Endothelial cell of umbilical vein (primary cell): ENCODE measurements at regions not wholly inside any gene's neighbourhood (a gene's known extent, or its start where the extent isn't known, plus 50 kb on each side); places are given as distances from the start of the nearest gene placed in this dataset. TPM values are rescaled to one million over a fixed set of nuclear protein-coding genes. Genes with fewer than 3 reads are reported as not detected.
"Not testable (repeated sequence)": the region's sequence is repeated elsewhere in the genome, so short reads cannot be mapped to it uniquely, and the experiment has no call there.

Source experiments
- BruUV-seq: library from RNA; stranded (reverse); fragments of 400-500 nt; replicated peaks from 2 replicates; lab custom pipeline; 2021; lab: Mats Ljungman, UMichigan
- CTCF ChIA-PET: fragments of 300-600, 350-600 bp; sonication (Branson Sonifier 250); formaldehyde crosslinking; loops from one replicate; lab custom pipeline; 2021; ENCODE audit warnings: antibody characterized with exemption, inconsistent platforms; lab: Charles Lee
- POLR2A ChIA-PET: fragments of 300-600, 350-600 bp; sonication (Branson Sonifier 250); formaldehyde crosslinking; loops from one replicate; lab custom pipeline; 2021; ENCODE audit warnings: antibody characterized with exemption, inconsistent platforms; lab: Charles Lee
- DNase-seq: peaks from one replicate; pipeline ENCODE4 v3.0.0-alpha.2; 2011; ENCODE audit warnings: low read depth, low spot score
- FAIRE-seq: peaks from 2 replicates; lab custom pipeline; 2011; peaks lifted over from hg19 to GRCh38; lab: Jason Lieb, UNC
- H2AFZ ChIP-seq: 2 replicates; pipeline ENCODE4 v1.6.0; 2012; ENCODE audit warnings: low read depth, low read length, control low read depth, inconsistent platforms
- H3K27ac ChIP-seq: 2 replicates; pipeline ENCODE4 v1.5.1; 2011; ENCODE audit warnings: low read depth, mild to moderate bottlenecking, control low read depth, low read length, moderate library complexity; ENCODE audit not compliant: insufficient read depth
- H3K27me3 ChIP-seq, 2 experiments: 2 replicates each; pipeline versions ENCODE4 v1.6.0 to v1.6.1; 2011; ENCODE audit warnings: low read length in 2 of 2, mixed read lengths in 1 of 2; ENCODE audit not compliant: control insufficient read depth in 2 of 2, insufficient read depth in 2 of 2
- H3K36me3 ChIP-seq, 2 experiments: 2 replicates in 1 of 2; 3 replicates in 1 of 2; pipeline ENCODE4 v1.5.1; 2011; ENCODE audit warnings: low read length in 2 of 2, mild to moderate bottlenecking in 1 of 2, moderate library complexity in 1 of 2; ENCODE audit not compliant: control insufficient read depth in 2 of 2, insufficient read depth in 2 of 2; ENCODE audit errors: extremely low read depth in 1 of 2
- H3K4me1 ChIP-seq: 3 replicates; pipeline ENCODE4 v1.5.1; 2011; ENCODE audit warnings: mild to moderate bottlenecking, low read length; ENCODE audit not compliant: control insufficient read depth, insufficient read depth; ENCODE audit errors: extremely low read depth
- H3K4me2 ChIP-seq: 2 replicates; pipeline ENCODE4 v1.6.1; 2011; ENCODE audit warnings: low read length, control low read depth, mixed read lengths; ENCODE audit not compliant: insufficient read depth
- H3K4me3 ChIP-seq, 3 experiments: fragments of 200-600 bp in 1 of 3; sonication (generic), shearing (Covaris generic) in 1 of 3; replicated peaks in 1 of 3; 2 replicates each; pipeline ENCODE4 v1.5.1; 2011 to 2016; ENCODE audit warnings: control low read depth in 3 of 3, low read length in 3 of 3, mild to moderate bottlenecking in 2 of 3, inconsistent platforms in 1 of 3, low read depth in 1 of 3, moderate library complexity in 1 of 3; ENCODE audit not compliant: insufficient read depth in 1 of 3
- H3K79me2 ChIP-seq: 2 replicates; pipeline ENCODE4 v1.6.0; 2012; ENCODE audit warnings: low read length, inconsistent platforms; ENCODE audit not compliant: control insufficient read depth, insufficient read depth
- H3K9ac ChIP-seq: replicated peaks from 2 replicates; pipeline ENCODE3; 2011; ENCODE audit warnings: low read length, control low read depth; ENCODE audit not compliant: insufficient read depth; ENCODE audit errors: extremely low read depth
- H3K9me1 ChIP-seq: replicated peaks from 3 replicates; pipeline ENCODE4 v1.6.0; 2011; ENCODE audit warnings: mild to moderate bottlenecking, low read length; ENCODE audit not compliant: control insufficient read depth, insufficient read depth; ENCODE audit errors: extremely low read depth
- H3K9me3 ChIP-seq: replicated peaks from 2 replicates; pipeline ENCODE4 v1.5.1; 2012; ENCODE audit warnings: low read length, inconsistent platforms; ENCODE audit not compliant: control insufficient read depth, insufficient read depth
- H4K20me1 ChIP-seq: replicated peaks from 2 replicates; pipeline ENCODE3; 2011; ENCODE audit warnings: mild to moderate bottlenecking, low read length; ENCODE audit not compliant: control insufficient read depth, insufficient read depth; ENCODE audit errors: extremely low read depth
- FOS ChIP-seq: IDR thresholded peaks from 2 replicates; pipeline ENCODE4 v1.6.1; 2011; ENCODE audit warnings: mild to moderate bottlenecking, low read length, moderate library complexity, borderline replicate concordance; ENCODE audit not compliant: insufficient read depth
- dilution Hi-C: fragments of 300-500 bp; cut with MboI; formaldehyde crosslinking; loops from one replicate; pipeline ENCODE4 v1.15.0; 2019; ENCODE audit warnings: low sequenced_read_pairs; ENCODE audit not compliant: extremely low pct_ligation_motif_present
- intact Hi-C: fragments of 100-400 bp; cut with micrococcal nuclease; formaldehyde crosslinking; loops from one replicate; pipeline ENCODE4 v1.10.0; 2022
- small RNA-seq: library from RNA; depleted of rRNA; stranded (forward); fragments of <200 nt; gene quantifications from one replicate; pipeline ENCODE3, GENCODE V24; 2012; ENCODE audit warnings: low replicate concordance, low read depth; ENCODE audit not compliant: insufficient read depth, insufficient read length

DNA sequence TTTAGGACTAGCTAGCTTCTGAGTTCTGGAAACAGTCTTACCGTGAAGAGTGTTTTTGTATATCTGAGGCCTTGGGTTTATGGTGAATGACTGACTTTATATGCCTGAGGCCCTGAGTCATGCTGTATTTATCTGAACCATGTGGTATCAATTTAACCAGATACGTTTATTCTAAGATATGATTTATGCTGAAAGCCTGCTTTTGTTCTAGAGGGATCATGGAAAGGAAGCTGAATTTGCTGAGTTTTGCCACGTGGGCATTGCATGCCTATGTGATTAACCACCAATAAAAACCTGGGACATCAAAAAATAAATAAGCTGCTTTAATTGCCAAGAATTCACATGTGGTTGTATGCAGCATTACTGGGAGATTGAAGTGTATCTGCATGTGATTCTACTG lies 1374.7 kb upstream of the PCDH10 start:
- POLR2A ChIA-PET, H3K9me3 ChIP-seq, H3K4me2 ChIP-seq, H3K4me3 ChIP-seq, dilution Hi-C loops, H4K20me1 ChIP-seq, FAIRE-seq, H3K27me3 ChIP-seq, H3K9ac ChIP-seq, H3K9me1 ChIP-seq, CTCF ChIA-PET, H2AFZ ChIP-seq, H3K36me3 ChIP-seq, intact Hi-C loops, BruUV-seq, H3K79me2 ChIP-seq, H3K27ac ChIP-seq, H3K4me1 ChIP-seq: not testable (repeated sequence)
- peak; percentile 6 for TF ChIP-seq FOS
- peak; percentile 75 for DNase-seq

GRCh38 chr4:131810565-131810964 lies 1338.5 kb upstream of the PCDH10 start:
- H3K79me2 ChIP-seq, H4K20me1 ChIP-seq, H3K27me3 ChIP-seq, CTCF ChIA-PET, H3K4me1 ChIP-seq, H3K9me3 ChIP-seq, H3K27ac ChIP-seq, H2AFZ ChIP-seq, intact Hi-C loops, FAIRE-seq, H3K4me2 ChIP-seq, H3K9me1 ChIP-seq, H3K4me3 ChIP-seq, dilution Hi-C loops, POLR2A ChIA-PET, H3K36me3 ChIP-seq, BruUV-seq, H3K9ac ChIP-seq: not testable (repeated sequence)
- peak; percentile 22 for DNase-seq

Small RNA genes lying in the stretch of these regions (small RNA-seq; reads per million reads assigned to genes)
- gene AC105424.1 (not detected), gene RF00156 (not detected), gene RN7SL205P (not detected), gene RNU6-224P (not detected)
